ENCODE measurements at regions not wholly inside any gene's neighbourhood (a gene's known extent, or its start where the extent isn't known, plus 50 kb on each side); places are given as distances from the start of the nearest gene placed in this dataset.

- TF ChIP-seq YY1 (IDR thresholded peaks at IDR 0.05; ENCODE audit: insufficient read depth, insufficient read length) (no peak), ZNF274 (IDR thresholded peaks at IDR 0.05; ENCODE audit: low read depth, low read length) (no peak)
These were observed 235.6 kb downstream of the BCAS1 start for GRCh38 chr20:53834749-53835148.
